ENCODE measurements at regions not wholly inside any gene's neighbourhood (a gene's known extent, or its start where the extent isn't known, plus 50 kb on each side); places are given as distances from the start of the nearest gene placed in this dataset.

DNA sequence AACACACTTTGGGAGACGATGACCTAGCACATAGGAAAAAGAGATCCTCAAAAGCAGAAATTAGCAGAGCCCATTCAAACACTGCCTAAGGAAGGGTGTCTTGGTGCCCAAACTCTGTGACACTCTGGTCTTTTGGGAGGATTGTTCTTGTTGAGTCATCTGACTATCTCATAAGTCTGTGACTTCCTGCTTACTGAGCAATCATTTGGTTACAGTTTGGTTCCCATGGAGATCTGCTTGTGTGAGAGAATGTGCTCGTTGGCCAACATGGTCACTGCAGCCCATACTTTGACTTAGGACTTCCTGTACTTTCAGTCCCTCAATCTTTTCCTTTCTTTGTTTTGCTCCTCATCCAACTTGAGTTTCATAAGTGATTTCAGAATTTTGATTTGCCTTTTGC, 602.9 kb downstream of the NYAP2 start:
- DNase-seq, result no peak

DNA sequence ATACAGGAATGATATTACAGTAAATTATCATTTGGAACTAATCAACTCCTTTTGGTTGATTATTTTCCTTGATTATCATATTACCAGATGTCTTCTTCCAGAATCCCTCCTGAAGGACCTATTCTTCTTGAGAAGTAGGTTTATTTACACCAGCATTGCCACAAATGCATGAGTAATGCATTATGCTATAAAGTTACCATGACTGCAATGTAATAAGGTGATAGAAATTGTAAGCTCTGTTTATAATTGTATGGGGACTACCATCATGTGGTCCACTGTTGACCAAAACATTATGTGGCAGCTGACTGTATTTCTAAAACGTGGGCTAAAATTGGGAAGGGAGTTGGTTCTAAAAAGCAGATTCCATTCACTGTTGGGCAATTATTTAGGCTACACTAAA, 602.2 kb downstream of the NYAP2 start:
- DNase-seq, result no peak

- no peak for DNase-seq
Measured at GRCh38 chr2:225999692-226000091, 600.2 kb downstream of the NYAP2 start.

GRCh38 chr2:225998653-225999052, 599.1 kb downstream of the NYAP2 start:
- no peak for DNase-seq

GRCh38 chr2:225998116-225998515, 598.6 kb downstream of the NYAP2 start:
- DNase-seq, result no peak

- DNase-seq, result no peak
Measured at GRCh38 chr2:225996462-225996828, 596.9 kb downstream of the NYAP2 start.

- DNase-seq, result no peak
Measured at GRCh38 chr2:225995796-225996461, 596.4 kb downstream of the NYAP2 start.

- no peak for DNase-seq
Measured at GRCh38 chr2:225994748-225995405, 595.4 kb downstream of the NYAP2 start.

- no peak for DNase-seq
Measured at GRCh38 chr2:225993430-225993829, 593.9 kb downstream of the NYAP2 start.

DNA sequence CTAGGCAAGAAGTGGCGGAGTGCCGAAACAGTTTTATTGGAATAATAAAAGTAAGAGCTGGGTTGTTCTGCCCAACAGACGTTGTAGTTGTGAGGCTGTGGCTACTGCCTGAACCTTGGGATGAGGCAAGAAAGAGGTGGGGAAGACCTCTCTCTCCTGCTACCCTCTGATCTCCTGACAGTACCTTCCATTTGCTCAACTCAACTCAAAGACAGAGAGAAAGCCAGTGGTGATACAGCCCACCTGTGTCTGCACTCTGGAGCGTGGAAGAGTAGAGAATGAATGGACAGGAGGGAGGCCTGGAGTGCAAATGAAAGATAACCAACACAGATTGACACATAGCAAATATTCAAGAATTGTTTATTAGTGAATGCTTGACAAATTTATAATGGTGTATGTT, 590.3 kb downstream of the NYAP2 start:
- no peak for DNase-seq

DNA sequence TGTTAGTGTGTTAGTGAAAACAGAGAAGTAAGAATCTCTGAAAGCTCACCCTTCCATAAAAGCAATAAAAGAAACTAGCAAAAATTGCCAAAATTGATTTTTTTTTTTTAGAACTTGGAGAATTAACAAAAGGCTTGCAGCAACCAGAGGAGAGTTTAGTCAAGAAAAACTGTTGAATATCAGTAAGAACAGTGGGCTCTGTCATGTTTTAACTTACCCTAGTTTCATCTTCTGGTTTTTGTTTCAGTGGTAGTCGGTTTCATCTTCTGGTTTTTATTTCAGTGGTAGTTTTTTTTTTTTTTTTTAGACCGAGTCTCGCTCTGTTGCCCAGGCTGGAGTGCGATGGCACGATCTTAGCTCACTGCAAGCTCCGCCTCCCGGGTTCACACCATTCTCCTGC, 580.9 kb downstream of the NYAP2 start:
- no peak for DNase-seq

DNA sequence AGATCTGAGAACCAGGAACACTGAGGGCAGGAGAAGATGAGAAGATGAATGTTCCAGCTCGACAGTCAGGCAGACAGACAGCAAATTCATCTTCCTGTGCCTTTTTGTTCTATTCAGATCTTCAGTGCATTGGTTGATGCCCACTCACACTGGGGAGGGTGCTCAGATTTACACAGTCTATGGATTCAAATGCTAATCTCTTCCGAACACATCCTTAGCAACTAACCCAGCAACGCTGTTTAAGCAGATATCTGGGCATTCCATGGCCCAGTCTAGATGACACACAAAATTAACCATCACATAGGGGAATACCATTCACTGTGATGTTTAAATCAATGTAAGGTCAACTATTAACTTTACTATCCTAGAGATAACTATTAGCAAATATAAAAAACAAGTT, 571.9 kb downstream of the NYAP2 start:
- no peak for DNase-seq

DNA sequence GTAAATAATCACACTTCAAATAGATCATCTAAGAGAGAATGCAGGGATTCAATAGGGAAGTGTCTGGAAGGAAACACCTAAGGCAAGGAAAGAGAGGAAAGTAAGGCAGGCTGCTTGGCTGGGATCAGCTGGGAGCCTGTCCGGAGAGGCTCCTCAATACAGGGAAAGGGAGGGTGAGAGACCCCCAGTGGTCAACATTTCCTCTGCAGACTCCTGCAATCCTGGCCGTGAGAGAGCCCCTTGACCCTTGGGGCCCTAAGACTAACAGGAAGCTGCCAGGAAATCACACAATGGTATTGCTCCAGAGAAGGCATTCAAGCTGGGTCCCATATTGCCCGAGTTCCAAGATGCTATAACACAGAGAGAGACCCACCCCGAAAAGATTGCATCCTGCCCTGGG, 549.4 kb downstream of the NYAP2 start:
- no peak for DNase-seq

DNA sequence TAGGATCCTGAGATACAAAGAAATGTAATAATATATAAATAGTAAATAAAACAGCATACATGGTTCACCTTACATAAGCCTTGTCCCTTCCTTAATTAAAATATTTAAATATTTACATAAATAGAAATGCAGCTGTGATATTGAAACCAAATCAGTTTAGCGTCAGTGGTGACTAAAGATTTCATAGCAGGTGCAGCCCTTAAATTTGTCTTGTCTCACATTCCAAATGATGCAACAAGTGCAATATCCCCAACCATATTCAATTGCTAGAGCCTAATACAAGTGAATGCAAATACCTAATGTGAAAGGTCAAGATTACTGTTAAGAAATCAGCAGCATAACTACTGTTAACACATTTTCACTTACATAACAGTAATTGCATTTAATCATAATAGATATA, 539.5 kb downstream of the NYAP2 start:
- DNase-seq, result no peak

- no peak for DNase-seq
Measured at GRCh38 chr2:225937625-225938187, 538.2 kb downstream of the NYAP2 start.

GRCh38 chr2:225932811-225933413, 533.4 kb downstream of the NYAP2 start:
- DNase-seq, result no peak

DNA sequence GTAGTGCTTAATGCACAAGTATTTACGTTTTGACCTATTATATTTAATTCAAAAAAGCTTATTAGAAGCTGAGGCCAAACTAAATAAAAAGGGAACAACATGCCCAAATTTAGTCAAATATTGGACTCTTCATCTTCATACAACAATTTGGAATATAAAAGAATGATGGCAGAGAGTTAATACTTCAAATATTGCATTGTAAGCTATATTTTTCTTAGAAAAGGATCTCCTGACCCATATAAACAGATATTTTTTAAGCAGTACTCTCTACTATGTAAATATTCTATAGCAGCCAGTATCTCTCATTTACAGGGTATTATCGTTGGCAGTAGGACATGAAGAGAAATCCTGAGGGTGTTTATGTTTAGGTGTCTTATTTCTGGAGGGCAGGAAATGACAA, 531.2 kb downstream of the NYAP2 start:
- no peak for DNase-seq

DNA sequence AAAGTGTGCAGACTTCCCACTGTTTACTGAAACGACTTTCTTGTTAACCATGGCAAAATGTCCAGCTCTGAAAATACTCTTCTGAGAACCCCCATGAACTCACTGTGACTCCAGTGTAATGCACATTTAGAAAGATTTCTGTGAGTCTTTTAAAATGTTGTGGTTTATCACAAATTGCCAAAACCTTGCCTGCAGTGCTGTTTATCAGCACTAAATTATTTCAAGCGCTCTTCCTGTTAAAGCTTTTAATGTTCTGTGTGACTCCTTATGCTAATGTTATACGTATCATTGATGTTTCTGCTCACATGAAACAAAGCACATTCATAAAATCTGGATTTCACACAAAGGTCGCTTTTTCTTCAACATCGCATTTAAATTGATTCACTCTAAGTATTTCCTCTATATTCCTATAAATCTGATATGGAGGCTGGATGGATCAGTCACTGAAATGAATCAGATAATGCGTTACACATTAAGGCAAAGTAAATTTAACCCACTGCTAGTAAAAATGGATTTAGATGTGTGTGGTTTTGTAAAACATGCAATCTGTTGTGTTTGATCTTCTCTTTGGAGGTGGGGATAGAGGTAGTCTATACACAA, 521.2 kb downstream of the NYAP2 start:
- DNase-seq, result no peak

DNA sequence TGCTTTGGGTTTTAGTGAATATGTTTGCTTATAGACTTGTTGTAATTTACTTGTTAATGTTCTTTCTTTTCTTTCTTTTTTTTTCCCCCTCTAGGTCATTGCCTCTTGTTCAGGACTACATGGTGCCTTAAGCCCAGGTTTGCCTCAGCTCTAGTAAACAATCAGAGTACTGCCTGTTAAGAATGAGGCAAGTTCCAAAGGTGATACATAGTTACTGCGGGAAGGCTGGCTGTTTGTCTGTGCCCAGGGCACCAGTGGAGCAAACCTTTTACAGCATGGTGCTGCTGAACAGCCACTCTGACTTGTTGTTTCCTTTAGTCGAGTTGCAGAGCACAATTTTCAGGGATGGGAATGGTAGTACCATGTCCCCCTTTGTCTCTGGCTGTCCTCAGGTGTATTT, 517.2 kb downstream of the NYAP2 start:
- no peak for DNase-seq

GRCh38 chr2:225911019-225911418, 511.5 kb downstream of the NYAP2 start:
- DNase-seq, result no peak

GRCh38 chr2:225895126-225895525, 495.6 kb downstream of the NYAP2 start:
- DNase-seq, result no peak

DNA sequence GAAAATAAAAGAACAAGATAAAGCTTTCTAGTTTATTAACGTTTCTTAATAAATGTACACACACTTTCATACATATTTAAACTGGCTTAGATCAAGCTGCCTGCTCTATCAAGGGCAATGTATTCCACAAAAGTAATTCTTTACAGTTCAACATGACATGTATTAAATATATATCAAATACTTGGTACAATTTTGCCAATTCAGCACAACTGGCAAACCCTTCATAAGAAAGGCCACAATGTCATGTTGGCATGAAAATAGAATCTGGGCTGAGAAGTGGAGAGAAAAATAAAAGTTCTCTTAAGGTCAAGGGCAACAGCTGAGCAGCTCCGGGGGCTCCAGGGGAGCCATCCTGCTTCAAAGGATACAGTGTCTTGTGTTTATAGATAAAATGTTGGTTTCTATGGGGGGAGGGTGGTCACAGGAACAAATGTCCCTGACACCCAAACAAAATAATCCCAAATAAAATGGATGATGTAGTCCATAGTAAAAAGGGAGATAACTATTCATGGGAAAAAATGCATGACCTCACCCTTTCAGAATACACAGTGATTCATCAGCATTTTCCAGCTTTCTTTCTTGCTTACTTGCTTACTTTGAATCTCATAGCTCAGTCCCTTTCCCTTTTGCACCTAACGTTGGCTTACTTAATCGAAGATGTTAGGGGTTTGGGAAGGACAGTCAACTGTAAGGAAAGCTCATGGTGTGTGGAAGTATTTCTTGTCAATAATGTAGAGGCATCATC, 494.9 kb downstream of the NYAP2 start:
- DNase-seq, result no peak

GRCh38 chr2:225893151-225893550, 493.6 kb downstream of the NYAP2 start:
- DNase-seq, result no peak
